ENCODE measurements at regions not wholly inside any gene's neighbourhood (a gene's known extent, or its start where the extent isn't known, plus 50 kb on each side); places are given as distances from the start of the nearest gene placed in this dataset.

- no peak for DNase-seq (ENCODE audit: low read depth, low spot score)
- Histone ChIP-seq H3K9me3 (ENCODE audit: low read depth, low read length) (no peaks in the 10 kb centered on the region), H3K4me3 (no peak overlapping the region), H3K36me3 (ENCODE audit: insufficient read depth, low read length) (no peaks in the 10 kb centered on the region), H3K9ac (ENCODE audit: insufficient read length) (no peak overlapping the region), H3K27ac (no peak overlapping the region)
- TF ChIP-seq POLR2AphosphoS5 (IDR thresholded peaks at IDR 0.05; ENCODE audit: borderline replicate concordance, low read depth, low read length) (no peak), EZH2 (IDR thresholded peaks at IDR 0.05) (no peak), FOXP2 (optimal IDR thresholded peaks at IDR 0.05; ENCODE audit: control extremely low read depth, extremely low read length, insufficient read depth) (no peak)
Observed at GRCh38 chr20:63125838-63126601, 89.9 kb downstream of the YTHDF1 start.

GRCh38 chr20:63125581-63125837 lies 90.4 kb downstream of the YTHDF1 start:
- H3K27ac ChIP-seq: no peak overlapping the region
- no peaks in the 10 kb centered on the region for H3K36me3 ChIP-seq (ENCODE audit: insufficient read depth, low read length)
- no peak overlapping the region for H3K4me3 ChIP-seq
- TF ChIP-seq POLR2AphosphoS5 (IDR thresholded peaks at IDR 0.05; ENCODE audit: borderline replicate concordance, low read depth, low read length): no peak
- no peak for TF ChIP-seq FOXP2 (optimal IDR thresholded peaks at IDR 0.05; ENCODE audit: control extremely low read depth, extremely low read length, insufficient read depth)
- no peak for TF ChIP-seq EZH2 (IDR thresholded peaks at IDR 0.05)
- no peaks in the 10 kb centered on the region for H3K9me3 ChIP-seq (ENCODE audit: low read depth, low read length)
- no peak overlapping the region for H3K9ac ChIP-seq (ENCODE audit: insufficient read length)
- DNase-seq (ENCODE audit: low read depth, low spot score): no peak

DNA sequence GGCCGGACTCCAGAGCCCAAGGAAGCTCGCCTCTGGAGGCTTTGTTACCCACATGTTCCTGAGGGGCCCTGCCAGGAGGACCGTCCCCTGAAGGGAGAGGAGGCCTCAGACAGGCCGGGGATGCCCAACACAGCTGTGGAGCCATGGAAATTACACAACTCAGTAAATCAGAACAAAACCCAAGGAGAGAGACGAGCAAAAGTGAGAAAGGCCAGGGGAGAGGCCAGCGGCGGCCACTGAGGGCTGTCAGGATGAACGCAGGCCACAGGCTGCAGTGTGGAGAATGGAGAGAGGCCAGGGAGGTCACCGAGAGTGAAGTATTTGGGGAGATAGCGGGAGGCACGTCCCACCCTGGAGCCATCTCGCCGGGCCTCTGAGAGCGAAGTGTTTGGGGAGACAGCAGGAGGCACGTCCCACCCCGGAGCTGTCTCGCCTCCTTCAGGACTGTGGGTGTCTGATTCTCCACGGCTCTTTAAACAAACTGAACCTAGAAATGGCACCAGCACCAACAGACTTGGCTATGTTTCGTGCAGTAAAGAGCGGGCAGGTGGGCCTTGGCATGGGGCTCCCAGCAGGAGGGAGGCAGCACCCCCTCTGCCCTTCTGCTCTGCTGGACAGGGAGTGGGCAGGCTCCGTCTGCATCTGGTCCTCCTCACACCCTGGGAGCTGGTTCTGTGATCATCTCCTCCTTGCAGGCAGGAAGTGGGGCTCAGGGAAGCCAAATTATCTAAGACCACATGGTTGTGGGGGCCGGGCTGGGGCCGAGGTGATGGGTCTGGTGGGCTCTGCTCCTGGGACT lies 91.0 kb downstream of the YTHDF1 start:
- H3K27ac ChIP-seq: no peak overlapping the region
- DNase-seq (ENCODE audit: low read depth, low spot score): no peak
- H3K4me3 ChIP-seq: no peak overlapping the region
- H3K9ac ChIP-seq (ENCODE audit: insufficient read length): no peak overlapping the region
- H3K9me3 ChIP-seq (ENCODE audit: low read depth, low read length): no peaks in the 10 kb centered on the region
- no peak for TF ChIP-seq FOXP2 (optimal IDR thresholded peaks at IDR 0.05; ENCODE audit: control extremely low read depth, extremely low read length, insufficient read depth)
- H3K36me3 ChIP-seq (ENCODE audit: insufficient read depth, low read length): no peaks in the 10 kb centered on the region

DNA sequence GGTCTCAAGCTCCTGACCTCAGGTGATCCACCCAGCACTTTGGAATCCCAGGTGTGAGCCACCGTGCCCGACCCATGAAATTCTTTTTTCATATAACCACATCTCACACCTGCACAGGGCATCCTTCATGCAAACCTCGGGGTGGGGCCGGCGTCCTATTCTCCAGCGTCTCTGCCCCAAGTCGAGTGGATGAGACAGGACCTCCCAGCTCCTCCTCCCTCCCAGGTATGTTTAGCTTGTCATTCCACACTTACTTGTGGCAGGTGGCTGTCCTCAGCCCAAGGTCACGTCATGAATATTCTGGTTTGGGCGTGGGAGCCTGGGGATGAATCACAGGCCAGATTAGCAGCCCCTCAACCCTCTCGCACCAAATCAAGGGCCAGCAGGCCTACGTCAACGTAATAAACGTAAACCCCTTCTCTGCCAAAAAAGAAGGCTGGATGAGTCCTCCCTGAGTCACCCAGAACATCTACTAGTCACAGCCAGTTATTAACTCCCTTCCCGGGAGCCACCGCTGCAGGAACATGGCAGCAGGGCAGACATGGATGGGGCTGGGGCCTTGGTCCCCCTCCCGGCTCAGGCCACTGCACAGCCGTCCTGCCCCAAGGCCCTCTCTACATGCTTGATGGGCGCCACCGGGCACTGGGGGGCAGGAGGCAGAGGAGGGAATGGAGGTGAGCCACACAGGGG lies 91.7 kb downstream of the YTHDF1 start:
- H3K9ac ChIP-seq (ENCODE audit: insufficient read length): no peak overlapping the region
- H3K4me3 ChIP-seq: no peak overlapping the region
- no peak for DNase-seq (ENCODE audit: low read depth, low spot score)
- H3K27ac ChIP-seq: no peak overlapping the region
- no peak for TF ChIP-seq FOXP2 (optimal IDR thresholded peaks at IDR 0.05; ENCODE audit: control extremely low read depth, extremely low read length, insufficient read depth)
- H3K36me3 ChIP-seq (ENCODE audit: insufficient read depth, low read length): no peaks in the 10 kb centered on the region
- H3K9me3 ChIP-seq (ENCODE audit: low read depth, low read length): no peaks in the 10 kb centered on the region

DNA sequence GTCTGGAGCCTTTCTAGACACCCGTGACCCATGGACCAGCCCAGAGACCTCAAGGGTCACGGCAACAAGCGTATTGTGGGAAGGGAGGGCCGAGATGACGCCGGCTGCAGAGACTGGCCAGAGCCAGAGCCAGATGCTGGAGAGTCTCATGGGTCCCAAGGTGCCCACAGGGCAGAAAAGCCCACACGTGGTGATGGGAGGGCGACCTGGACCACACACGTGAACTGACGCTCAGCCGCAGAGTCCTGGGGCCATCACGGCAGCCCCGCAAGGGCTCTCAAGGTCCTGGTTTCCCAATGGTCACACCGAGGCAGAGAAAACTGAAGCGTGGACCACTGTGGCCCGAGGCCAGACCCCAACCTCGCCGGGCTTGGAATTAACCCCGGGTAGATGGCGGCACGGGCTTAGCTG lies 92.6 kb downstream of the YTHDF1 start:
- no peaks in the 10 kb centered on the region for H3K36me3 ChIP-seq (ENCODE audit: insufficient read depth, low read length)
- TF ChIP-seq EZH2 (IDR thresholded peaks at IDR 0.05) (no peak), POLR2AphosphoS5 (IDR thresholded peaks at IDR 0.05; ENCODE audit: borderline replicate concordance, low read depth, low read length) (no peak), FOXP2 (optimal IDR thresholded peaks at IDR 0.05; ENCODE audit: control extremely low read depth, extremely low read length, insufficient read depth) (no peak)
- H3K9me3 ChIP-seq (ENCODE audit: low read depth, low read length): no peaks in the 10 kb centered on the region
- no peak for DNase-seq (ENCODE audit: low read depth, low spot score)
- no peak overlapping the region for H3K9ac ChIP-seq (ENCODE audit: insufficient read length)
- H3K4me3 ChIP-seq: no peak overlapping the region
- no peak overlapping the region for H3K27ac ChIP-seq

DNA sequence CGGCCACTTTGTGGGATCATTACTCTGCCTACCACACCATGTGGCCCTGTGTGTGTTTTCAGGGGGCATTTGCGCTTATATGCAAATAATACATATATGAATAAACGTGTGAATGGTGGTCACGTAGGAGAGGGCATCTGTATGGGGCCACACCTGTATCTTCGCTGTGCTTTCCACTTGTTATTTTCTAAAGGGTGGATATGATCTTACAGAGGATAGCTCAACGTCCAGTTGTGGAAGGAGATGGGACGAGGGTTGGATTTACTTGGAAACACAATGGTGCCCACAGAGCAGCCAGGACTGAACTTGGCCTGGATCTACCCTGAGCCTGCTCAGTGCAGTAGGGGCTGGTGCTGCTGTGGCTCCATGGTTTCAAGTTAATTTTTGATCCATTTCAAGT lies 93.3 kb downstream of the YTHDF1 start:
- no peak for DNase-seq (ENCODE audit: low read depth, low spot score)
- H3K4me3 ChIP-seq: no peak overlapping the region
- no peaks in the 10 kb centered on the region for H3K9me3 ChIP-seq (ENCODE audit: low read depth, low read length)
- H3K36me3 ChIP-seq (ENCODE audit: insufficient read depth, low read length): no peaks in the 10 kb centered on the region
- no peak overlapping the region for H3K9ac ChIP-seq (ENCODE audit: insufficient read length)
- no peak for TF ChIP-seq EZH2 (IDR thresholded peaks at IDR 0.05)
- TF ChIP-seq POLR2AphosphoS5 (IDR thresholded peaks at IDR 0.05; ENCODE audit: borderline replicate concordance, low read depth, low read length): no peak
- no peak for TF ChIP-seq FOXP2 (optimal IDR thresholded peaks at IDR 0.05; ENCODE audit: control extremely low read depth, extremely low read length, insufficient read depth)
- H3K27ac ChIP-seq: no peak overlapping the region

GRCh38 chr20:63121749-63122405 lies 94.1 kb downstream of the YTHDF1 start:
- no peak for TF ChIP-seq POLR2AphosphoS5 (IDR thresholded peaks at IDR 0.05; ENCODE audit: borderline replicate concordance, low read depth, low read length)
- no peak for TF ChIP-seq FOXP2 (optimal IDR thresholded peaks at IDR 0.05; ENCODE audit: control extremely low read depth, extremely low read length, insufficient read depth)
- no peak for TF ChIP-seq EZH2 (IDR thresholded peaks at IDR 0.05)
- no peaks in the 10 kb centered on the region for H3K36me3 ChIP-seq (ENCODE audit: insufficient read depth, low read length)

GRCh38 chr20:63121246-63121645 lies 94.7 kb downstream of the YTHDF1 start:
- Histone ChIP-seq H3K4me3 (no peak overlapping the region), H3K9me3 (ENCODE audit: low read depth, low read length) (no peaks in the 10 kb centered on the region), H3K36me3 (ENCODE audit: insufficient read depth, low read length) (no peaks in the 10 kb centered on the region), H3K27ac (no peak overlapping the region), H3K9ac (ENCODE audit: insufficient read length) (no peak overlapping the region)
- TF ChIP-seq FOXP2 (optimal IDR thresholded peaks at IDR 0.05; ENCODE audit: control extremely low read depth, extremely low read length, insufficient read depth): no peak
- TF ChIP-seq EZH2 (IDR thresholded peaks at IDR 0.05): no peak
- no peak for TF ChIP-seq POLR2AphosphoS5 (IDR thresholded peaks at IDR 0.05; ENCODE audit: borderline replicate concordance, low read depth, low read length)
- DNase-seq (ENCODE audit: low read depth, low spot score): no peak

More at GRCh38 chr20:63121749-63122405, 94.1 kb downstream of the YTHDF1 start:
- Histone ChIP-seq H3K27ac (no peak overlapping the region), H3K9ac (ENCODE audit: insufficient read length) (no peak overlapping the region), H3K9me3 (ENCODE audit: low read depth, low read length) (no peaks in the 10 kb centered on the region), H3K4me3 (no peak overlapping the region)
- no peak for DNase-seq (ENCODE audit: low read depth, low spot score)

Measured in SK-N-MC (cell line).